Left ventricle myocardium superior (tissue), 1 donor: ENCODE measurements at regions not wholly inside any gene's neighbourhood (a gene's known extent, or its start where the extent isn't known, plus 50 kb on each side); places are given as distances from the start of the nearest gene placed in this dataset.

Experiments used
- ATAC-seq: fragments of 200-7000 bp; cut with Tn5 transposase; one replicate; pipeline ENCODE4 v1.9.1; 2020; ENCODE audit warnings: mild to moderate bottlenecking, moderate library complexity
- DNase-seq: peaks from one replicate; pipeline ENCODE4 v3.0.0-alpha.2; 2020
- intact Hi-C: fragments of 100-400 bp; cut with micrococcal nuclease; formaldehyde crosslinking; loops from one replicate; pipeline ENCODE4 v1.11.0; 2022
- donor health status: DM: no; HTN: yes; CAD: no; lungs with severe emphysema.

GRCh38 chr5:18881615-18882014, 1106.4 kb downstream of the CDH18 start:
- intact Hi-C loops = no loop called here
- DNase-seq = no peak

GRCh38 chr5:18882154-18882553, 1105.8 kb downstream of the CDH18 start:
- no peak for ATAC-seq
- intact Hi-C loops = no loop called here
- no peak for DNase-seq

More at GRCh38 chr5:18881615-18882014, 1106.4 kb downstream of the CDH18 start:
- ATAC-seq = no peak

GRCh38 chr5:18888821-18889220, 1099.2 kb downstream of the CDH18 start:
- no peak for ATAC-seq
- DNase-seq = no peak
- intact Hi-C loops = no loop called here

- intact Hi-C loops = no loop called here
Measured at GRCh38 chr5:18900644-18901043, 1087.4 kb downstream of the CDH18 start.

GRCh38 chr5:18920966-18921365, 1067.0 kb downstream of the CDH18 start:
- DNase-seq (no peak), ATAC-seq (no peak)

More at GRCh38 chr5:18900644-18901043, 1087.4 kb downstream of the CDH18 start:
- no peak for ATAC-seq
- DNase-seq = no peak

GRCh38 chr5:18932081-18932480, 1055.9 kb downstream of the CDH18 start:
- ATAC-seq = no peak
- no peak for DNase-seq
- intact Hi-C loops = no loop called here

More at GRCh38 chr5:18920966-18921365, 1067.0 kb downstream of the CDH18 start:
- intact Hi-C loops = no loop called here

GRCh38 chr5:18944771-18945170, 1043.2 kb downstream of the CDH18 start:
- intact Hi-C loops = no loop called here
- no peak for DNase-seq
- ATAC-seq = no peak

- no peak for DNase-seq
- intact Hi-C loops = no loop called here
Measured at GRCh38 chr5:18954239-18954638, 1033.8 kb downstream of the CDH18 start.

GRCh38 chr5:18959535-18959934, 1028.5 kb downstream of the CDH18 start:
- DNase-seq (no peak), ATAC-seq (no peak)
- intact Hi-C loops = no loop called here

More at GRCh38 chr5:18954239-18954638, 1033.8 kb downstream of the CDH18 start:
- no peak for ATAC-seq

- intact Hi-C loops = no loop called here
- ATAC-seq (no peak), DNase-seq (no peak)
Measured at GRCh38 chr5:18961234-18961633, 1026.8 kb downstream of the CDH18 start.

GRCh38 chr5:18965893-18966292, 1022.1 kb downstream of the CDH18 start:
- intact Hi-C loops = no loop called here
- no peak for DNase-seq

GRCh38 chr5:18967637-18968036, 1020.4 kb downstream of the CDH18 start:
- ATAC-seq (no peak), DNase-seq (no peak)
- intact Hi-C loops = no loop called here

More at GRCh38 chr5:18965893-18966292, 1022.1 kb downstream of the CDH18 start:
- no peak for ATAC-seq

GRCh38 chr5:18968966-18969365, 1019.0 kb downstream of the CDH18 start:
- ATAC-seq (no peak), DNase-seq (no peak)
- intact Hi-C loops = no loop called here

GRCh38 chr5:18970000-18970399, 1018.0 kb downstream of the CDH18 start:
- DNase-seq (no peak), ATAC-seq (no peak)
- intact Hi-C loops = no loop called here

GRCh38 chr5:18972177-18972576, 1015.8 kb downstream of the CDH18 start:
- no peak for ATAC-seq
- intact Hi-C loops = no loop called here
- no peak for DNase-seq

- ATAC-seq = no peak
- intact Hi-C loops = no loop called here
- no peak for DNase-seq
Measured at GRCh38 chr5:18975624-18976023, 1012.4 kb downstream of the CDH18 start.

GRCh38 chr5:18977880-18978279, 1010.1 kb downstream of the CDH18 start:
- intact Hi-C loops = no loop called here
- no peak for ATAC-seq
- no peak for DNase-seq

- DNase-seq (no peak), ATAC-seq (no peak)
- intact Hi-C loops = no loop called here
Measured at GRCh38 chr5:18984559-18985080, 1003.4 kb downstream of the CDH18 start.

GRCh38 chr5:18985171-18985758, 1002.7 kb downstream of the CDH18 start:
- DNase-seq (no peak), ATAC-seq (no peak)
- intact Hi-C loops = no loop called here

- intact Hi-C loops = no loop called here
- DNase-seq (no peak), ATAC-seq (no peak)
Measured at GRCh38 chr5:18987101-18987500, 1000.9 kb downstream of the CDH18 start.

- ATAC-seq (no peak), DNase-seq (no peak)
- intact Hi-C loops = no loop called here
Measured at GRCh38 chr5:18990852-18991251, 997.1 kb downstream of the CDH18 start.
